Right lobe of liver (tissue), 4 donors: ENCODE measurements at regions not wholly inside any gene's neighbourhood (a gene's known extent, or its start where the extent isn't known, plus 50 kb on each side); places are given as distances from the start of the nearest gene placed in this dataset.

Experiments
- POLR2A ChIP-seq: fragments of 450-650 bp; IDR thresholded peaks from one replicate; pipeline ENCODE4 v1.6.1; 2017; ENCODE audit warnings: antibody characterized with exemption, mild to moderate bottlenecking
- TF ChIP-seq, protein P1 (sequence below), 4 donors: fragments of 200-600 bp in 3 of 4; fragments of 450-650 bp in 1 of 4; IDR thresholded peaks; one replicate each; pipeline versions ENCODE4 v1.5.1 to v1.8.0; 2016 to 2022; ENCODE audit warnings: antibody characterized with exemption in 4 of 4, mild to moderate bottlenecking in 2 of 4
- donor health status: DM: no; HTN: no; CAD: no.
- donor health status: DM: no; HTN: no; CAD: no.
- donor health status: DM: no; HTN: yes; CAD: no.

DNA sequence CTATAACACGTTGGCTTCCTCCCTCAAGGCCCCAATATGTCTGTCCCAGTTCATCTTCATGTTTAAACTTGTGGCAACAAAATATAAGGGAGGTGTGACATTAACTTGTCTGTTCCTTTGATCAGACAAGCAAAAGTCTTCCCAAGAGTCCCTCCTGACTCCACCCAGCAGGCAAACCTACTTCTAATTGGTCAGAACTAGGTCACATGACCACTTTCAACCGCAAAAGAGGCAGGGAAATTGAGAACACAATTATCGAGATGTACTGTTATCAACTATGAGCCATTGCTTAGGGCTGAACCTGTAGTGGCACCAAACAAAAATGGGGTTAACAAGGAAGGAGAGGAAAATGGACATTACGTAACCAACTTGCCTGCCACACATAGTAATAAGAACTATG lies 246.8 kb upstream of the TET2 start:
- no peak for TF ChIP-seq POLR2A
- TF ChIP-seq, protein P1, sequence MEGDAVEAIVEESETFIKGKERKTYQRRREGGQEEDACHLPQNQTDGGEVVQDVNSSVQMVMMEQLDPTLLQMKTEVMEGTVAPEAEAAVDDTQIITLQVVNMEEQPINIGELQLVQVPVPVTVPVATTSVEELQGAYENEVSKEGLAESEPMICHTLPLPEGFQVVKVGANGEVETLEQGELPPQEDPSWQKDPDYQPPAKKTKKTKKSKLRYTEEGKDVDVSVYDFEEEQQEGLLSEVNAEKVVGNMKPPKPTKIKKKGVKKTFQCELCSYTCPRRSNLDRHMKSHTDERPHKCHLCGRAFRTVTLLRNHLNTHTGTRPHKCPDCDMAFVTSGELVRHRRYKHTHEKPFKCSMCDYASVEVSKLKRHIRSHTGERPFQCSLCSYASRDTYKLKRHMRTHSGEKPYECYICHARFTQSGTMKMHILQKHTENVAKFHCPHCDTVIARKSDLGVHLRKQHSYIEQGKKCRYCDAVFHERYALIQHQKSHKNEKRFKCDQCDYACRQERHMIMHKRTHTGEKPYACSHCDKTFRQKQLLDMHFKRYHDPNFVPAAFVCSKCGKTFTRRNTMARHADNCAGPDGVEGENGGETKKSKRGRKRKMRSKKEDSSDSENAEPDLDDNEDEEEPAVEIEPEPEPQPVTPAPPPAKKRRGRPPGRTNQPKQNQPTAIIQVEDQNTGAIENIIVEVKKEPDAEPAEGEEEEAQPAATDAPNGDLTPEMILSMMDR (IDR thresholded peaks at IDR 0.05): no peak
